GM18867 (cell line): ENCODE measurements at regions not wholly inside any gene's neighbourhood (a gene's known extent, or its start where the extent isn't known, plus 50 kb on each side); places are given as distances from the start of the nearest gene placed in this dataset.

ENCODE experiments used
- ATAC-seq: cut with Tn5 transposase; IDR thresholded peaks from one replicate; pipeline ENCODE4 v1.9.1; 2021; ENCODE audit warnings: mild to moderate bottlenecking, moderate library complexity; ENCODE audit not compliant: unreplicated experiment

DNA sequence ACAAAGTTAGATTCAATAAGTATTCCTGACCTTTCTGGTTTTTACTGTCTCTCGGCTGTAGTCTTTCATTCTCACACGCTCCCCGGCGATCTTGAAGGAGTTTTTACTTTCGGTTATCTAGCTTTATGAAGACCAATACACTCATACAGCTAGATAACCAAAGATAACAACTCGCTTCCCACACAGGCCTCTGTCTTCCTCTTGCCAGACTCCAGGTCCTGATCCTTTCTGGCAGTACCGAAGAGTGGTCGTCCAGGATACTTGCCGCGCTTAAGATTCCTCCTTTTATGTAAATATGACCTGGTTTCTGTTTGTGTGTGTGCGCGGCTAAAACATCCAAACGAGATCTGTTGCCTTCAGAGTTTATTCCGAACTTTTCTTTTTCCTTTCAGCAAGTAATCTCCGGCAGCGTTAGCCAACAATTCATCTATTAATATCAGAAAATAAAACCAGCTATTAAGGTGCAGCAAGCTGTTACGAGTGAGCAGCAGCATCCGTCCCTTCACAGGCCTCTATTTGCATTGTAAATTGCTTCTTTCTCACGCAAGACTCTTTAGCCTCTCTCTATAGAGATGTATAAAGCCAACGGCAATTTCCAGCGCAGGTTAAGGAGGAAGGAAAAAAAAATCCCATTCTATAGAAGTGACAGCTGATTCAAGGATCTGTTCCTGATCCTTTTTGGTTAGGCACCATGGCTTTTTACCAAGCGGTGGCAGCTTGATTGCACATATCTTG lies 216.1 kb downstream of the MEF2C start:
- peak; percentile 84 for ATAC-seq

DNA sequence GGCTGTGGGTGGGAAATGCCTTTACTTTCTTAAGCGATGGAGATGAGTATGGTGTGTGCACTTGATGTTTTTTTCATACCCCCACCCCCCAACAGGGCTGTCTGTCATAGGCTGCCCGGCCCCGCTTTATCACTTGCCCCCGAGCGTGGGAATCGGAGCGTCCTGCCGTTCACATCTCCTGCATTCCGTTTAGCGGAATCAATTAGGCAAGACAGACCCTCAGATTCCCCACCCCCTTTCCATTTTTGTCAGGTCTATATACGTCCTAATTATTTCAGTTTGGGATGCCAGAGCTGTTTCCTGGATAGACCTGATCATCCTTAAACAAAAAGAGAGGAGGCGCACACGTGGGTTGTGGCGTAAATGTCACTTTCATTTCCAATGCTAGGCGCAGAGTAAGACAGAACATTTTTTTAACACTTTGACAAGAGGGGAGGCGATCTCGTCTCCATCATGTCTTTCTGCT lies 217.2 kb downstream of the MEF2C start:
- ATAC-seq: no peak

DNA sequence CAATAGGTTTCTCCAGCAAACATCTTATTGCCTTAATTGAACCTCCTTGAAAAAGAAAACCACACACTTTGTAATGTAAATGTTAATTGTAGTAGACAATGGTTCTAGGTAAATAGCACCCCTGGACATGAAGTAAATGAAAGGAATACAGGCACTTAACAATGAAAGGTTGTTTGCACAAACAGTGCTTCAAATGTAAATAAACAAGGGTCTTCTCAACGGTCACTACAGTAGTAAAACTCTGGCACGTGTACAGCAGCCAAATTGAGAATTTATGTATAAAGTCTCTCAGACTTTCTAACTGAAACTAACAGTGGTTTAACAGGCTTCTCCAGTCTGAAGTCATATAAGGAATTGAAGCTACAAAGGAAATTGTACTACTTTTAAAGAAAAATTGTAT lies 218.3 kb downstream of the MEF2C start:
- no peak for ATAC-seq

DNA sequence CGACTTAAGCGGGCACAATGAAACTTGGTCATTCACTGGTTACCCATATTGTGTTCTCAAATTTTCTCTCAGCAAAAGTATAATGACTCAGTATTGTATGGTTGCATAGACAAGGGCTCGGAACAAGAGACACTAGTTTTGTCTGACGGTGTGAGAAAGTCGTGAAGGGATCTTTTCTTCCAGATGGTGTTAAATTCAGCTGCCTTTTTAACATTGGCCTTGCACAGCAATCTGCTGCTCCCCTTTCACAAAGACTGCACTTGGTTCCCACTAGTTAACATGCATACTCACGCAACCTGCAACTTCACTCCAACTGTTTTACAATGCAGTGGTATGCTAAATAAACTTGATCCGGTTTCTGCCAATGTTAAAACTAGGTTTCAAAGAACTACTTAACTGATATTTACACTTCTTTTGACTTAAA lies 219.2 kb downstream of the MEF2C start:
- ATAC-seq: no peak

DNA sequence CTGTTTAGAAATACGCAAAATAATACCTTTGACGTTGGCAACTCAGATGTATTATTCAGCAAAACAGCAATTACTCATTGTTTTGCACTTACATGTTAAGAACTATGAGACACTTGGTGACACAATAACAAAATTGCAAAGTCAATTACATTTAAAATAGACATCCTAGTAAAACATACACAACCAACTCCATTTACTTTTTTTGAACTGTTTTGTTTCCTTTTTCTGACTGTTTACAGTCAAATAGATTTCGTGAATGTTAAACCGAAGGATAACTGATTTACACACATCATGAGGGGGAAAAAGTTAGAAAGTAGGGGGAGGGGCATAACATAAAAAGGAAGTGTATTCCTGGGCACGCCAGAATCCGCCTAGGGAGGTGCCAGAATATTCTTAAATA lies 220.1 kb downstream of the MEF2C start:
- no peak for ATAC-seq

DNA sequence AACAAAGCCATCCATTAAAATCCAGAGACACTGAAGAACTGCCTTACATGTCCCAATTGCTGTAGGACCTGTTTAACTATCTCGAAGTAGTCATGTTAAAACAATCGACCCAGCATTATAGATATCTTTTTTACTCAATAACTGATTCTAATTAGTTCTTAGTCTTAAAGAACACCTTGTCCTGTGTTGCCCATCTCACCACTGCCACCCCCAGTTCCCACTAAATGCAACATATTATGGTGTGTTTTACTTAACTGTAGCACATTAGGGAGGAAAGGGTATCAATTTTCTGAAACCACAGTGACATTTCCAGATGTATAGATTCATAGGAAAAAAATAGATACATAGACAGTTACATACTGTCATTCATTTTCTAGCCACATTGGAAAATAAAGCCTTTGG lies 221.2 kb downstream of the MEF2C start:
- no peak for ATAC-seq

DNA sequence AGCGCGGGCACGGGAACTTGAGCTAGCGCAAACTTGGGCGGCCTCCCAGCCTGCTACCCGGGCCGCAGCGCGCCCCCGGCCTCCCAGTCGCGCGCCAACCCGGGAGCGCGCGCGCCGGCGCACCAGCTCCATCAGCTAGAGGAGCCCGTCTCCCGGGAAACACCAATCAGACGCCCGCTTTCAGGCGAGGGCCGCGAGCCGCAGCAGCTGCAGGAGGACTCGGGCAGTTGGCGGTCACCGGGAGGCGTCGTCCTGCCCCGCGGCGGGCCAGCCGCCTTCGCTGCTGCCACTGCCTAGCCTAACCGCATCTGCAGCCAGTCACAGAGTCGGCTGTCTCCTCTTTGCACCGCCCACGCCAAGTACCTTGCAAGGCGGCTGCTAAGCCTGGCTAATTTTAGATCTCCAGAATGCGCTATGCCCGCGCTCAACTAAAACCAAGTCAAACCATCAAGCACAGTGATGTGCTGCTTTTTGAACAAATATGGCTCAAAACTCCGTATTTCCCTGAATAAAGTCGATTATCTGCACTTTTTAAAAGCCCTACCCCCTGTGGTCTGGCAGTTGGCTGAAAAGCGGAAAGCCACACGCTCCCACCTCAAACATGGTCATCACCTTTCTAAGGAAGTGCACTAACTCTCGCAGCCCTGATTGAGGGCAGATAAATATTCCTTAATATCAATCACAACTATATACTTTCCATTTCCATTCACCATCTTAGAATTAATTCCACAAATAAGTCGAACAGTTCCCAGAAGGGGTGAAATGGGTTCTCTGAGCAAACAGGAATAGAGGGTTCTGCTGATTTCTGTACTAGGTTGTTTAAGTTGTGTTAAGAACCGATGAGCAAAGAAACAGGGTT lies 221.8 kb downstream of the MEF2C start:
- ATAC-seq: peak; percentile 80

DNA sequence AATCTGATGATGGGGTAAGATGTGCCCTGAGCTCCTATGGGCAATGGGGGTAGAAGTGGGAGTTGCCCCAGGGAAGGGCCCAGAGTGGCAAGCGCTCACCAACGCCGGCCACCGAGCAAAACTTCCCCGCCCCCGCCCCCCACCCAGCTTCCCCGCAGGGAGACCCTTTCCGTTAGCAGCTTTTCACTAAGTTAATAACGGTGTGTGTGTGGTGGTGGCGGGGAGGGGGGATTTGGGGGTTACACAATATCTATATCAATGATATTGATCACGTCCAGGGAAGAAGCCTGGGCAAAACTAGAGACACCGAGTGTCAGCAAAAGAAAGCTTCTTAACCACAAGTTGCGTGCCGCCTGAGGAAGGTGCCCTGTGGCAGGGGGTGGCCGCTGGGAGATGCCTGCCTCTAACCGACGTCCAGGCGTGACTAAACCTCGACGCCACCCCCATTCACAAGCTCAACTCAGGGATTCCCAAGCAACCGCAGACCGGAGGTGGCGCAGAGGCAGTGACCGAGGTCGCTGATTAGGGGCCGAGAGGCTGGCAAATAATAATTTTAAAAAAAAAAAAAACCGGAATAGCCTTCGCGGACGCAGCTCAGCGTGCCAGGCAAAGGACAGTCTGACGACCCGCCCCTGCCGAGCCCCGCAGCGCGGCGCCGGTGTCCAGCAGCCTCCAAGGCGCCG lies 222.6 kb downstream of the MEF2C start:
- peak; percentile 42 for ATAC-seq

DNA sequence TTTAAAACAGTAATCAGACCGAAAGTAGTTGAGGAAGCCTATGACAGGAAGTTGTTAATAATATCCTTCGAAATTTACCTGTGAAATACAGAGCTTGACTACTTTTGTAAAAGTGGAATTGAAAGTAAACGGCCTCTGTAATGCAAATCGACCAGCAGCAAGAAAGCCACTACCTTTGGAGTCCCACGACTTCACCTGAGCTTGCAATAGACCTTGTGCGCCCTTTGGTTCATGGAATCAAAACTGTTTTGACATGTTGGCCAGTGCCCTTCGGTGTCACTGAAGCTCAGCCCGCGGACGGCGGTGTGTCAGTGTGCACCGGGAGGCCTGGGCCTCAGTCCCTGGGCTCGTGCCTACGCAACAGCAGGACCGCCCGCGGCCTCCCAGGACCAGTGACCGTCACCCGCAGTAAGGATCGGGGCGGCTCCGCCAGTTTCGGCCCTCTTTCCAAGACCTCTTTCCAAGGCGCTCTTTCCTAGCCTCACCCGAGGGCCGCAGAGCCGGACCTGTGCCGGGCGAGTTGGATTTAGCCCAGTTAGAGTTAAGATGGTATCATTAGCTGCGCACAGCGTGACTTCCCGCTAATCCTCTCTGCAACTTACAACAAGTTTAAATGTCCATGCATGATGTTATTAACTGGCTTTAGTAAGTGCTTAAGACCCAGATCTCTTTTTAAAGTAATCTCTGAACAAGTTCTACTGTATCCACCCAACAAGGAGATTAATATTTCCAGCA lies 223.3 kb downstream of the MEF2C start:
- peak; percentile 49 for ATAC-seq

DNA sequence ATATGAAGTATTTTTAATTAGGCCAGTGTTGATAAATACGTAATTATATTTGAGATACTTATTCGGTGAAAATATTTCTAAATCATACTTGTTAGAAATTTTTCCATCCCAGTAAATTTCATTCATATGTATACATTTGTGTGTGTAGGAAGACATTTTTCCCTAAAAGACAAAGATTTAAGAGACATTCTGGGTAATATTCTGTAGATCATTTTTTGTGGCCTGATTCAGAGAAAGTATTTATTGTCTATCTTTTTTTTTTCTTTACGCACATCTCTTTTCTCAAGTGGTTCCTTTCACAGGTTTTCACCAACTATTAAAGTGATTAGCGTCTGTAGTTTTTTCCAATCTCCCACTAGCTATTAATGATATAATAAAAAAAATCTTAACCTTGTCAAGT lies 224.1 kb downstream of the MEF2C start:
- ATAC-seq: no peak

DNA sequence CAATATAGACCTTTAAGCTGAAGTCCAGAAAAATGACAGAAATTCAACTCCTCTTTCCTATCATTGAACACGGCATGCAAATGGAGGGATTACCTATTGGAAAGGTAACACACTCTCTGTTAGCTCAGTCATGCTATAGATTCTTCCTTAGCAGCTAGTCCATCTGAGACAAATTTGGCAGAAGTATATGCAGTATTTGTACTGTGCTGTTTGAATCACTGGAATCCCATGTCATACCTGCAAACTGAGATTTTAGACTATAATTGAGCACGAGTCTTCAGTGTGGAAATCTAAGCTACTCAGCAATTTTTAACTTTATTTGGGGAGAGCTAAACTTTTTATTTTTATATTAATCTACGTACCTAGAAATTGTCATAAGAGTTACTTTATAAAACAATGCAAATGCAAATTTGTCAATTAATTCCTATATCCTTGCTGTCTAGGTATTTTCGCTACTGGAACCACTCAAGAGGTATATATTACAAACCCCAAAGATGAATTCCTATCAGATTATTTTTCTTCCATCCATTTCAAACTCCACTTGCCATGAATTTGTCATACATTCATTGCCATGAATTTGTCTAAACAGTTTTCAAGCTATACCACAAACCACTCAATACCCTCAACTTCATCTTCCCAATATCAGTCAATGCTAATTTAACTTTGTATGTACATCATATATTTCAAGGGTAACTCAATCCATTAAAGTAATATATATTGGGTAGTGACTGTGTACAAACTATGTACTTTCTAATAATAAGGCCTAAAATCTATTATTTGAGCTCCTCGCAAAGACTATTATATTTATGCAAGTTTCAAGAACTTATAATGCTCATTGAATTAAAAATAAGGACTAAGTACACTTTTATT lies 224.8 kb downstream of the MEF2C start:
- ATAC-seq: no peak

DNA sequence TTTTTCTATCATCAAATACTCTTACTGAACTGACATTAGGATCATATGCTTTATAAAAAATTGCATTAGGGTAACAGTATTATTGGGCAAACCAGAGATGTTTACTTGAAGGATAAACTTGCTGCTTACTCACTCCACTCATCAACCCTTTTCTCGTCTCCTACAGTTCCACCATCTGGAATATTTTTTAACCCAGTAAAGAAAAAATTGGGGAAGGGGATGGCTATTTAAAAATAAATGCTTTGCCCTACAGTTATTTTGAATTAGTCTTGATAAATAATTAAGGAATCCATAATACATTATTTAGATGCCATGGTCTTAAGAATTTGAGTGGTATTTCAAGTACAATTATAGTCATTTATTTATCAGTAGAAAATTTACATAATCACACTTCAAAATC lies 225.8 kb downstream of the MEF2C start:
- ATAC-seq: no peak

DNA sequence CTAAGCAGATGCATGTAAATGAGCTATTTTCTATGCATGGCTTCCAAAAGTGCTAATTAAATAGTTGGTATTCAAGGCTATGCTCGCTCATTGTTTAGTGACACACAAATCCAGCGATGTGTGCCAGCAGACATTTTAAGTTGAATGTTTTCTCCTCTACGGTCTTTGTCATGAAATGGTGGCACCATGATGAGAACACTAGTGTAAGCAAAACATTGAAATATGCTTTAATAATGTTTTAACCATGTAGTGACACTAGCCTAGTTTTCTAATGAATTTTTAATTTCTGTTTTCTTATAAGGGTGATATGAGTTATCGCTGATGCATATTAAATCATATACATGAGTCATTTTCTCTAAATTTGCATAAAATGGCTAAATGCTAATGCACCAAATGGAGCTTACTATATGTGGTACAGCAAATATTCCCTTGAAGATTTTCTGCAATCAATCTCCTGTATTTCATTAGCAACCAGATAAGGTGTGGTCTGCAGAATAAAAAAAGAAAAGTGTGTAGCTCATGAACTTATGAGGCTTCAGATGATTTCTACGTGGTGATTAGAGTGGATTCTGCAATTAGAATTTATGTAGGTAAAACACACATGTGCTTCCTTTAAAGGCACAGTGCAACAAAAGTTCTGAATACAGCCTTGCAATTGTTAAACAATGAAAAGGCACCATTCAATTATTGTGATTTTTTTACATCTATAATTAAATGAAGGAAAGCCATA lies 226.6 kb downstream of the MEF2C start:
- no peak for ATAC-seq

DNA sequence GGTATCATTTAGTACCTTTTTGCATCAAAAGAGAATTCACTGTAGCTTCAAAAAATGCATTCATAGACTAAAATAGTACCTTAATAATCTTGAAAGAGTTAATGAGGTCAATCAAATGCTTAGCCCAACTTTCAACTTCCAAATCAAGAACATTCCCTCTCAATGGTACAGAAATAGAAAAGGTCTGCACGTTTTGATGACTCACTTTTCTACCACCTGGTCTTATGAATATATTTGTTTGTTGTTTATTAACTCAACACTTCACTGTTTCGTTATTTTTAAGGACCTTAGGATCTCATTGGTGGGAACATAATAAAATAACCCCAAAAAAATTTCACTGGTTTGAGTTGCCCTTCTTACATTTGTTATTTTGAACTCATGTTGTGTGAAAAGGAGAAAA lies 229.5 kb downstream of the MEF2C start:
- no peak for ATAC-seq

DNA sequence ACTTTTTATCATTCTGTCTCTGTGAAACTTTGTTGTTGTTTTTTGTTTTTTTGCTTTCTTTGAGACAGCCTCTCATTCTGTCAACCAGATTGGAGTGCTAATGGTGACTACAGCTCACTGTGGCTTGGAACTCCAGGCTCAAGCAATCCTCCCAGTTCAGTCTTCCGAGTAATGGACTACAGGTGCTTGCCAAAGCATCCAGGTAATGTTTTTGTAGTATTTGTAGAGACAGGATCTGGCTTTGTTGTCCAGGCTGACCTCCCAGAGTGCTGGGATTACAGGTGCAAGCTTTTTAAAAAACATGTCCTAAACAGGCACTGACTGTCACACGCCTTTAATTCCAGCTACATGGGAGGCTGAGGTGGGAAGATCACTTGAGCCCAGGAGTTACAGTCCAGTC lies 235.1 kb downstream of the MEF2C start:
- ATAC-seq: no peak

DNA sequence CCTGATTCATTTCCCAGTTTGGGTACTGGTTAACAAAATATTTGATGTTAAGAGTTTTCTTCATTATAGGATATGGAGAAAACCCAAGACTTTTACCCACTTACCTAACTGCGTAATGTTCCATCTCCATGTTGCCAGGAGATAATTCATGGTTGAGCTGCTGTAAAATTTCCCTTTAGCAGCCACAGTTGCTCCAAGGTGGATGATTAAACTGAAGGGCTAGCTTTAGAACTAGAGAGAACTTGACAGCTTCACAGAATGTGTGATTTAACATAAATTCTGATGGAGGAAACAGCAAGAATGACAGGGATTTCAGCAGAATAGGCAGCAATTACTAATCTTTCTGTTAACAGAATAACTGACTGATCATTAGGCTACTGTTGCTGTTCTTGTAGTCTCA lies 236.1 kb downstream of the MEF2C start:
- ATAC-seq: no peak

DNA sequence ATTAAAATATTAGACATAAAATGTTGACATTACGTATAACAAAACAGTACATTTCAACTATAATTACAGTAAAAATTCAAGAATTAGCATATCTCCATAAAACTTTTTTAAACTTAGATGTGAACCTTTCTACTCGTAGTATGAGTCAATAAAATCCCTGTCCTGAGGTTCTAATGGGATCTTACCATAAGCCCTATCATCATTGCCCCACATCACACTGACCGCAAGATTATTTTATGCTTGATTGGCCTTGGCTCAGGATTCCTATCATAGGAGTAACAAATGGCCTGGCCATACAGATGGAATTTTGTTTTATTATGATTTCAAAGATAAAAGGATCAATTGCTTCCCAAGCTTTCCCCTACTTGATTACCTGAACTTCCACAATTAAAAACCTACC lies 238.3 kb downstream of the MEF2C start:
- ATAC-seq: no peak

DNA sequence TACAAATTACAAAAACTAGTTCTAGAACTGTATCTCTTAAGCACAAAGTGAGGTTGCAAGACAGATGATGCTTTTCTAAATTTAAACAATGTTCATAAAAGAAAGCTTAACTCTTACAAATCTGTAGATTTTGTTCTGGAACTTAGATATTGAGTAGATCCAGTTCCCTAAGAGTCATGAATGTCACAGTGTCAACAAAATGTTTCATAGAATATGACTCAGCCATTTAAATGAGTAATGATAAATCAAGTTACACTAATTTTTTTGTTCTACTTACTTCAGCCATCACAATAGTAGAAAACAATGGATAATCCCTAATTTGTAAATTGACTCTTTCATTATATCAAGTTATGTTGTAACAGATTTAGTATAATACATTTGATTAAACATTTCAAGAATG lies 239.7 kb downstream of the MEF2C start:
- no peak for ATAC-seq

DNA sequence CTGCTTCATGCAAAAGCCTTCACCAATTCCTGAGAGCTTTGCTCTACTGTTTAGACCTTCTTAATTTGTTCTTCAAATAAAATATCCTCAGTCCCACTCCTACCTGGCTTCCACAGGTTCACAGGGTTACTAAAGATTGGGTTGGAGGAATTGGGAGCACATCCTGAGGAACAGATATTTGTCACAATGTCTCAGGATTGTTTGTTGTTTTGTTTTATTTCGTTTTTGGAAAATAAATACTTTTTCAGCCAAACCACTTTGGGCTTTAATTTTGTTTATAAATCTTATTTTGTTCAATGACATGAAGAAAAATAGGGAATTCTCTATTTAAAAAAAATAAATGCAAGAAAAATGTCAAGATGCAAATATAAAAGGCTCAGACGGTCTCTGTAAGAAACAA lies 249.0 kb downstream of the MEF2C start:
- no peak for ATAC-seq
